A673 (cell line): ENCODE measurements at regions not wholly inside any gene's neighbourhood (a gene's known extent, or its start where the extent isn't known, plus 50 kb on each side); places are given as distances from the start of the nearest gene placed in this dataset.

Source experiments
- BruUV-seq: library from RNA; stranded (reverse); fragments of 400-500 nt; replicated peaks from 2 replicates; lab custom pipeline; 2021; lab: Mats Ljungman, UMichigan
- CTCF ChIA-PET: fragments of 300-600 bp; sonication (Branson Sonifier 250); formaldehyde crosslinking; loops from one replicate; lab custom pipeline; 2022; ENCODE audit warnings: antibody characterized with exemption; lab: Charles Lee
- POLR2A ChIA-PET: fragments of 300-600 bp; sonication (Branson Sonifier 250); formaldehyde crosslinking; loops from one replicate; lab custom pipeline; 2022; ENCODE audit warnings: antibody characterized with exemption; ENCODE audit not compliant: low non-redundant PET; lab: Charles Lee
- DNase-seq: peaks from one replicate; pipeline ENCODE4 v3.0.0-alpha.2; 2015; ENCODE audit warnings: low spot score
- H3K27ac ChIP-seq: fragments of 200-600 bp; sonication (generic); 2 replicates; pipeline ENCODE4 v1.5.1; 2016; ENCODE audit warnings: mixed run types, low read depth, mild to moderate bottlenecking, mixed read lengths, antibody characterized with exemption, low read length; ENCODE audit not compliant: poor library complexity, severe bottlenecking
- H3K27me3 ChIP-seq: fragments of 200-600 bp; sonication (generic); replicated peaks from 2 replicates; pipeline ENCODE4 v1.6.1; 2017; ENCODE audit warnings: mixed run types, low read depth, mild to moderate bottlenecking, mixed read lengths, antibody characterized with exemption, low read length; ENCODE audit not compliant: insufficient read depth, poor library complexity
- H3K36me3 ChIP-seq: fragments of 200-600 bp; sonication (generic); 2 replicates; pipeline ENCODE4 v1.6.1; 2016; ENCODE audit warnings: mixed run types, mild to moderate bottlenecking, mixed read lengths, antibody characterized with exemption, low read length; ENCODE audit not compliant: insufficient read depth, poor library complexity, severe bottlenecking
- H3K4me1 ChIP-seq: fragments of 200-600 bp; sonication (generic); 2 replicates; pipeline ENCODE4 v1.6.1; 2017; ENCODE audit warnings: mixed run types, mild to moderate bottlenecking, mixed read lengths, antibody characterized with exemption, low read length; ENCODE audit not compliant: insufficient read depth, poor library complexity, severe bottlenecking
- H3K4me3 ChIP-seq: fragments of 200-600 bp; sonication (generic); 2 replicates; pipeline ENCODE4 v1.5.1; 2016; ENCODE audit warnings: low read depth, mixed run types, mild to moderate bottlenecking, mixed read lengths, low read length; ENCODE audit not compliant: poor library complexity, severe bottlenecking
- H3K9me3 ChIP-seq: fragments of 200-600 bp; sonication (generic); 2 replicates; pipeline ENCODE4 v1.6.1; 2016; ENCODE audit warnings: mixed run types, low read depth, mild to moderate bottlenecking, mixed read lengths, antibody characterized with exemption, low read length; ENCODE audit not compliant: poor library complexity, severe bottlenecking
- CTCF ChIP-seq: fragments of 300-800, 200-600 bp; sonication (generic); conservative IDR thresholded peaks from 2 replicates; pipeline ENCODE4 v1.5.1; 2017; ENCODE audit warnings: low read depth, mild to moderate bottlenecking, antibody characterized with exemption, low read length, moderate library complexity, mixed read lengths
- EZH2 ChIP-seq: fragments of 200-600 bp; sonication (generic); IDR thresholded peaks from 2 replicates; pipeline ENCODE4 v1.6.1; 2017; ENCODE audit warnings: borderline replicate concordance, low read depth, mild to moderate bottlenecking, mixed read lengths, antibody characterized with exemption, low read length; ENCODE audit not compliant: poor library complexity, severe bottlenecking
- intact Hi-C: fragments of 100-400 bp; cut with micrococcal nuclease; formaldehyde crosslinking; loops from one replicate; pipeline ENCODE4 v1.10.0; 2022; ENCODE audit not compliant: unreplicated experiment

GRCh38 chr5:130424341-130424740, 520.1 kb downstream of the CHSY3 start:
- Histone ChIP-seq H3K4me1 (no peaks in the 10 kb centered on the region), H3K36me3 (no peaks in the 10 kb centered on the region), H3K4me3 (no peak overlapping the region), H3K9me3 (no peaks in the 10 kb centered on the region), H3K27me3 (no peaks in the 10 kb centered on the region), H3K27ac (no peak overlapping the region)
- DNase-seq, result no peak
- BruUV-seq, result no TSS peak
- ChIA-PET CTCF (no interaction called here), POLR2A (no interaction called here)
- intact Hi-C loops, result no loop called here
- TF ChIP-seq CTCF (no peak), EZH2 (no peak)

- no peak for DNase-seq
- CTCF ChIA-PET, result no interaction called here
- Histone ChIP-seq H3K36me3 (no peaks in the 10 kb centered on the region), H3K4me1 (no peaks in the 10 kb centered on the region), H3K9me3 (no peaks in the 10 kb centered on the region), H3K27ac (no peak overlapping the region), H3K4me3 (no peak overlapping the region), H3K27me3 (no peaks in the 10 kb centered on the region)
- POLR2A ChIA-PET, result no interaction called here
- no TSS peak for BruUV-seq
- TF ChIP-seq EZH2 (no peak), CTCF (no peak)
- intact Hi-C loops, result no loop called here
Observed at GRCh38 chr5:130402906-130403305, 498.6 kb downstream of the CHSY3 start.

- Histone ChIP-seq H3K4me1 (no peaks in the 10 kb centered on the region), H3K27me3 (no peaks in the 10 kb centered on the region), H3K36me3 (no peaks in the 10 kb centered on the region), H3K27ac (no peak overlapping the region), H3K4me3 (no peak overlapping the region), H3K9me3 (no peaks in the 10 kb centered on the region)
- DNase-seq, result no peak
- BruUV-seq, result no TSS peak
- intact Hi-C loops, result no loop called here
- ChIA-PET POLR2A (no interaction called here), CTCF (no interaction called here)
- TF ChIP-seq EZH2 (no peak), CTCF (no peak)
Observed at GRCh38 chr5:130400091-130400490, 495.8 kb downstream of the CHSY3 start.
